ENCODE measurements at regions not wholly inside any gene's neighbourhood (a gene's known extent, or its start where the extent isn't known, plus 50 kb on each side); places are given as distances from the start of the nearest gene placed in this dataset.

DNA sequence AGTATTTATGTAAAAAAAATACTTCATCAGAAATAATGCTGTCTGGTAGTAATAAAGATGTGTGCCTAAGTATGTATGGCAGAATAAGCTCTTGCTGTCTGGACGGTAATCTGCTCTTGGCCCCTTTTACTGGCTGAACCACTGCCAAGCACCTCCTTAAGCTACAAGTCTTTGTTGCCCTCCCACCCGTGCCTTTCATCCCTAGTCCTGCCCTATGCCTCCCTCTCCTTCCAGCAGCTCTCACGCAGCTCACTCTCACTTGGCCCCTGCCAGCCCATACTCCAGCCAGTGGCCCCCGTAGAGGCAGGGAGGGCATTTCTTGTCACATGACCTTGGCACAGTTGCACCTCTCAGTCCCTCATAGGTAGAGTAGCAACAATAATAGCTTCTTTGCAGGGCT is 54.5 kb upstream of the NPAS2 start:
- TF ChIP-seq, protein P1, sequence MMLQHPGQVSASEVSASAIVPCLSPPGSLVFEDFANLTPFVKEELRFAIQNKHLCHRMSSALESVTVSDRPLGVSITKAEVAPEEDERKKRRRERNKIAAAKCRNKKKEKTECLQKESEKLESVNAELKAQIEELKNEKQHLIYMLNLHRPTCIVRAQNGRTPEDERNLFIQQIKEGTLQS (IDR thresholded peaks at IDR 0.05; ENCODE audit: borderline replicate concordance, extremely low read depth, low read depth, low read length) = no peak
- TF ChIP-seq, protein P2, sequence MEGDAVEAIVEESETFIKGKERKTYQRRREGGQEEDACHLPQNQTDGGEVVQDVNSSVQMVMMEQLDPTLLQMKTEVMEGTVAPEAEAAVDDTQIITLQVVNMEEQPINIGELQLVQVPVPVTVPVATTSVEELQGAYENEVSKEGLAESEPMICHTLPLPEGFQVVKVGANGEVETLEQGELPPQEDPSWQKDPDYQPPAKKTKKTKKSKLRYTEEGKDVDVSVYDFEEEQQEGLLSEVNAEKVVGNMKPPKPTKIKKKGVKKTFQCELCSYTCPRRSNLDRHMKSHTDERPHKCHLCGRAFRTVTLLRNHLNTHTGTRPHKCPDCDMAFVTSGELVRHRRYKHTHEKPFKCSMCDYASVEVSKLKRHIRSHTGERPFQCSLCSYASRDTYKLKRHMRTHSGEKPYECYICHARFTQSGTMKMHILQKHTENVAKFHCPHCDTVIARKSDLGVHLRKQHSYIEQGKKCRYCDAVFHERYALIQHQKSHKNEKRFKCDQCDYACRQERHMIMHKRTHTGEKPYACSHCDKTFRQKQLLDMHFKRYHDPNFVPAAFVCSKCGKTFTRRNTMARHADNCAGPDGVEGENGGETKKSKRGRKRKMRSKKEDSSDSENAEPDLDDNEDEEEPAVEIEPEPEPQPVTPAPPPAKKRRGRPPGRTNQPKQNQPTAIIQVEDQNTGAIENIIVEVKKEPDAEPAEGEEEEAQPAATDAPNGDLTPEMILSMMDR (IDR thresholded peaks at IDR 0.05 in 2 of 3, conservative IDR thresholded peaks at IDR 0.05 in 1 of 3; ENCODE audit: control insufficient read depth in 2 of 3, extremely low read depth in 1 of 3, insufficient read depth in 1 of 3, low read depth in 3 of 3, low read length in 3 of 3) = no peak
- TF ChIP-seq EZH2 (IDR thresholded peaks at IDR 0.05; ENCODE audit: borderline replicate concordance, control insufficient read depth, low read depth, low read length) = no peak

All from GM12878 (cell line).